Activated naive CD4-positive, alpha-beta T cell treated with anti-CD3 and anti-CD28 coated beads, Interleukin-2, amount 10 ng/mL, durations not matched to agents 7 days and 5 days (primary cell): ENCODE measurements at regions not wholly inside any gene's neighbourhood (a gene's known extent, or its start where the extent isn't known, plus 50 kb on each side); places are given as distances from the start of the nearest gene placed in this dataset.
"Not testable (repeated sequence)": the region's sequence is repeated elsewhere in the genome, so short reads cannot be mapped to it uniquely, and the experiment has no call there.

Source experiments
- CTCF ChIA-PET: fragments of 350-600 bp; sonication (Branson Sonifier 250); formaldehyde crosslinking; loops from one replicate; lab custom pipeline; 2021; ENCODE audit warnings: antibody characterized with exemption; lab: Charles Lee
- DNase-seq: peaks from one replicate; pipeline ENCODE4 v3.0.0-alpha.2; 2020
- H3K27ac Mint-ChIP-seq: one replicate; pipeline ENCODE4 v1.8.0; 2021; ENCODE audit warnings: mild to moderate bottlenecking, moderate library complexity, mixed read lengths
- H3K27me3 Mint-ChIP-seq: one replicate; pipeline ENCODE4 v1.8.0; 2021; ENCODE audit warnings: mild to moderate bottlenecking, mixed read lengths
- H3K36me3 Mint-ChIP-seq: one replicate; pipeline ENCODE4 v1.8.0; 2021; ENCODE audit warnings: mixed read lengths
- H3K4me1 Mint-ChIP-seq: one replicate; pipeline ENCODE4 v1.8.0; 2021; ENCODE audit warnings: mixed read lengths
- H3K4me3 Mint-ChIP-seq: one replicate; pipeline ENCODE4 v1.8.0; 2021; ENCODE audit warnings: mild to moderate bottlenecking, moderate library complexity, mixed read lengths
- H3K9me3 Mint-ChIP-seq: one replicate; pipeline ENCODE4 v1.8.0; 2021; ENCODE audit warnings: mixed read lengths

- no peaks in the 10 kb centered on the region for H3K27me3 Mint-ChIP-seq
- no peaks in the 10 kb centered on the region for H3K9me3 Mint-ChIP-seq
- no peak overlapping the region for H3K4me3 Mint-ChIP-seq
- H3K4me1 Mint-ChIP-seq: no peaks in the 10 kb centered on the region
- no peak for DNase-seq
- CTCF ChIA-PET: interaction anchor here (0.6 kb wide), 1 partner anchor 42 kb away, joined by 3 read pairs; no protein-coding TSS in a partner anchor
- H3K36me3 Mint-ChIP-seq: no peaks in the 10 kb centered on the region
- H3K27ac Mint-ChIP-seq: no peak overlapping the region
Observed at GRCh38 chrX:125544856-125545255, 225.2 kb downstream of the TEX13C start.

- CTCF ChIA-PET: no interaction called here
- DNase-seq: no peak
- H3K27ac Mint-ChIP-seq: no peak overlapping the region
Observed at GRCh38 chrX:125577479-125577878, 257.8 kb downstream of the TEX13C start.

GRCh38 chrX:125604448-125604847 is 284.8 kb downstream of the TEX13C start:
- Mint-ChIP-seq H3K27me3 (no peaks in the 10 kb centered on the region), H3K27ac (no peak overlapping the region), H3K4me1 (no peaks in the 10 kb centered on the region), H3K4me3 (no peak overlapping the region), H3K36me3 (no peaks in the 10 kb centered on the region), H3K9me3 (no peaks in the 10 kb centered on the region)
- no peak for DNase-seq
- CTCF ChIA-PET: no interaction called here

More at GRCh38 chrX:125577479-125577878, 257.8 kb downstream of the TEX13C start:
- Mint-ChIP-seq H3K9me3 (no peaks in the 10 kb centered on the region), H3K27me3 (no peaks in the 10 kb centered on the region), H3K36me3 (no peaks in the 10 kb centered on the region), H3K4me3 (no peak overlapping the region), H3K4me1 (no peaks in the 10 kb centered on the region)

GRCh38 chrX:125605145-125605544 is 285.5 kb downstream of the TEX13C start:
- H3K9me3 Mint-ChIP-seq: no peaks in the 10 kb centered on the region
- H3K27ac Mint-ChIP-seq: no peak overlapping the region
- H3K27me3 Mint-ChIP-seq: no peaks in the 10 kb centered on the region
- H3K36me3 Mint-ChIP-seq: no peaks in the 10 kb centered on the region
- DNase-seq: no peak
- CTCF ChIA-PET: no interaction called here
- H3K4me3 Mint-ChIP-seq: no peak overlapping the region
- no peaks in the 10 kb centered on the region for H3K4me1 Mint-ChIP-seq

GRCh38 chrX:125614591-125615343 is 295.1 kb downstream of the TEX13C start:
- H3K27me3 Mint-ChIP-seq, H3K36me3 Mint-ChIP-seq, DNase-seq, H3K9me3 Mint-ChIP-seq, H3K4me3 Mint-ChIP-seq, CTCF ChIA-PET, H3K4me1 Mint-ChIP-seq, H3K27ac Mint-ChIP-seq: not testable (repeated sequence)

- no peak overlapping the region for H3K4me3 Mint-ChIP-seq
- peak overlapping the region; percentile 16 for H3K27ac Mint-ChIP-seq
- no peaks in the 10 kb centered on the region for H3K27me3 Mint-ChIP-seq
- no peaks in the 10 kb centered on the region for H3K9me3 Mint-ChIP-seq
- no peak for DNase-seq
- no peaks in the 10 kb centered on the region for H3K4me1 Mint-ChIP-seq
- CTCF ChIA-PET: no interaction called here
- H3K36me3 Mint-ChIP-seq: no peaks in the 10 kb centered on the region
Observed at GRCh38 chrX:125620715-125621587, 301.3 kb downstream of the TEX13C start.

- CTCF ChIA-PET: no interaction called here
- DNase-seq: no peak
Observed at GRCh38 chrX:125621588-125621927, 301.9 kb downstream of the TEX13C start.

GRCh38 chrX:125622899-125623298 is 303.2 kb downstream of the TEX13C start:
- no peaks in the 10 kb centered on the region for H3K36me3 Mint-ChIP-seq
- CTCF ChIA-PET: no interaction called here
- H3K4me1 Mint-ChIP-seq: no peaks in the 10 kb centered on the region
- no peak for DNase-seq
- H3K27ac Mint-ChIP-seq: no peak overlapping the region
- H3K4me3 Mint-ChIP-seq: no peak overlapping the region
- no peaks in the 10 kb centered on the region for H3K9me3 Mint-ChIP-seq
- H3K27me3 Mint-ChIP-seq: no peaks in the 10 kb centered on the region

More at GRCh38 chrX:125621588-125621927, 301.9 kb downstream of the TEX13C start:
- Mint-ChIP-seq H3K36me3 (no peaks in the 10 kb centered on the region), H3K4me3 (no peak overlapping the region), H3K27ac (no peak overlapping the region), H3K4me1 (no peaks in the 10 kb centered on the region), H3K9me3 (no peaks in the 10 kb centered on the region), H3K27me3 (no peaks in the 10 kb centered on the region)

GRCh38 chrX:125627676-125628075 is 308.0 kb downstream of the TEX13C start:
- Mint-ChIP-seq H3K27me3 (no peaks in the 10 kb centered on the region), H3K27ac (no peak overlapping the region), H3K4me3 (no peak overlapping the region), H3K36me3 (no peaks in the 10 kb centered on the region), H3K9me3 (no peaks in the 10 kb centered on the region), H3K4me1 (no peaks in the 10 kb centered on the region)
- DNase-seq: no peak
- CTCF ChIA-PET: no interaction called here

- no peak overlapping the region for H3K4me3 Mint-ChIP-seq
- no peaks in the 10 kb centered on the region for H3K36me3 Mint-ChIP-seq
- H3K27me3 Mint-ChIP-seq: no peaks in the 10 kb centered on the region
- CTCF ChIA-PET: no interaction called here
- H3K9me3 Mint-ChIP-seq: no peaks in the 10 kb centered on the region
- no peak overlapping the region for H3K27ac Mint-ChIP-seq
- H3K4me1 Mint-ChIP-seq: no peaks in the 10 kb centered on the region
- DNase-seq: no peak
Observed at GRCh38 chrX:125628435-125628834, 308.8 kb downstream of the TEX13C start.

GRCh38 chrX:125641405-125641804 is 321.7 kb downstream of the TEX13C start:
- Mint-ChIP-seq H3K4me3 (no peak overlapping the region), H3K36me3 (no peaks in the 10 kb centered on the region), H3K9me3 (no peaks in the 10 kb centered on the region), H3K27ac (no peak overlapping the region), H3K27me3 (no peaks in the 10 kb centered on the region), H3K4me1 (no peaks in the 10 kb centered on the region)
- no peak for DNase-seq
- CTCF ChIA-PET: no interaction called here

GRCh38 chrX:125646195-125646594 is 326.5 kb downstream of the TEX13C start:
- H3K4me1 Mint-ChIP-seq: no peaks in the 10 kb centered on the region

GRCh38 chrX:125651426-125651825 is 331.8 kb downstream of the TEX13C start:
- DNase-seq: no peak
- CTCF ChIA-PET: no interaction called here
- no peaks in the 10 kb centered on the region for H3K9me3 Mint-ChIP-seq
- H3K27ac Mint-ChIP-seq: no peak overlapping the region
- no peaks in the 10 kb centered on the region for H3K36me3 Mint-ChIP-seq
- H3K4me3 Mint-ChIP-seq: no peak overlapping the region
- no peaks in the 10 kb centered on the region for H3K27me3 Mint-ChIP-seq
- H3K4me1 Mint-ChIP-seq: no peaks in the 10 kb centered on the region

More at GRCh38 chrX:125646195-125646594, 326.5 kb downstream of the TEX13C start:
- no peak overlapping the region for H3K4me3 Mint-ChIP-seq
- no peaks in the 10 kb centered on the region for H3K27me3 Mint-ChIP-seq
- no peaks in the 10 kb centered on the region for H3K9me3 Mint-ChIP-seq
- no peaks in the 10 kb centered on the region for H3K36me3 Mint-ChIP-seq
- DNase-seq: no peak
- H3K27ac Mint-ChIP-seq: no peak overlapping the region
- CTCF ChIA-PET: no interaction called here

GRCh38 chrX:125654501-125654900 is 334.8 kb downstream of the TEX13C start:
- Mint-ChIP-seq H3K36me3 (no peaks in the 10 kb centered on the region), H3K4me3 (no peak overlapping the region), H3K4me1 (no peaks in the 10 kb centered on the region), H3K27ac (no peak overlapping the region), H3K27me3 (no peaks in the 10 kb centered on the region), H3K9me3 (no peaks in the 10 kb centered on the region)
- CTCF ChIA-PET: no interaction called here
- DNase-seq: no peak

GRCh38 chrX:125673758-125674157 is 354.1 kb downstream of the TEX13C start:
- CTCF ChIA-PET: no interaction called here
- H3K4me1 Mint-ChIP-seq: no peaks in the 10 kb centered on the region

More at GRCh38 chrX:125673758-125674157, 354.1 kb downstream of the TEX13C start:
- H3K36me3 Mint-ChIP-seq: no peaks in the 10 kb centered on the region
- no peaks in the 10 kb centered on the region for H3K27me3 Mint-ChIP-seq
- DNase-seq: no peak
- no peaks in the 10 kb centered on the region for H3K9me3 Mint-ChIP-seq
- no peak overlapping the region for H3K27ac Mint-ChIP-seq
- H3K4me3 Mint-ChIP-seq: no peak overlapping the region
